ENCODE measurements at regions not wholly inside any gene's neighbourhood (a gene's known extent, or its start where the extent isn't known, plus 50 kb on each side); places are given as distances from the start of the nearest gene placed in this dataset.

GRCh38 chr11:29916040-29916439 is 100.8 kb downstream of the KCNA4 start:
- DNase-seq (ENCODE audit: extremely low spot score), result no peak
- POLR2A ChIA-PET, result no interaction called here
- no peak for TF ChIP-seq CTCF (IDR thresholded peaks at IDR 0.05; ENCODE audit: control extremely low read depth, extremely low read depth, low read depth, missing control alignments)
- CTCF ChIA-PET, result interaction anchor here (1.2 to 2.0 kb wide), 4 partner anchors 9 to 48 kb away, joined by 3 to 5 read pairs (median 4); no protein-coding TSS in a partner anchor

- DNase-seq (ENCODE audit: extremely low spot score), result no peak
- no peak for TF ChIP-seq CTCF (IDR thresholded peaks at IDR 0.05; ENCODE audit: control extremely low read depth, extremely low read depth, low read depth, missing control alignments)
- POLR2A ChIA-PET, result no interaction called here
- CTCF ChIA-PET, result interaction anchor here (0.9 to 1.1 kb wide), 2 partner anchors 9 to 33 kb away, joined by 3 read pairs; no protein-coding TSS in a partner anchor
Observed at GRCh38 chr11:29914203-29914930, 102.5 kb downstream of the KCNA4 start.

- ChIA-PET CTCF (interaction anchor here (0.9 kb wide), 1 partner anchor 10 kb away, joined by 3 read pairs; no protein-coding TSS in a partner anchor), POLR2A (no interaction called here)
- no peak for TF ChIP-seq CTCF (IDR thresholded peaks at IDR 0.05; ENCODE audit: control extremely low read depth, extremely low read depth, low read depth, missing control alignments)
- DNase-seq (ENCODE audit: extremely low spot score), result no peak
Observed at GRCh38 chr11:29913352-29913751, 103.5 kb downstream of the KCNA4 start.

- no peak for DNase-seq (ENCODE audit: extremely low spot score)
- ChIA-PET POLR2A (no interaction called here), CTCF (no interaction called here)
- no peak for TF ChIP-seq CTCF (IDR thresholded peaks at IDR 0.05; ENCODE audit: control extremely low read depth, extremely low read depth, low read depth, missing control alignments)
Observed at GRCh38 chr11:29900382-29900781, 116.4 kb downstream of the KCNA4 start.

GRCh38 chr11:29879560-29879959 is 137.3 kb downstream of the KCNA4 start:
- ChIA-PET POLR2A (no interaction called here), CTCF (interaction anchor here (1.6 kb wide), 1 partner anchor 17 kb away, joined by 3 read pairs; no protein-coding TSS in a partner anchor)
- no peak for DNase-seq (ENCODE audit: extremely low spot score)
- TF ChIP-seq CTCF (IDR thresholded peaks at IDR 0.05; ENCODE audit: control extremely low read depth, extremely low read depth, low read depth, missing control alignments), result no peak

GRCh38 chr11:29876192-29876591 is 140.6 kb downstream of the KCNA4 start:
- ChIA-PET CTCF (no interaction called here), POLR2A (no interaction called here)
- TF ChIP-seq CTCF (IDR thresholded peaks at IDR 0.05; ENCODE audit: control extremely low read depth, extremely low read depth, low read depth, missing control alignments), result no peak
- DNase-seq (ENCODE audit: extremely low spot score), result no peak

All from GM10248 (cell line).